ENCODE measurements at regions not wholly inside any gene's neighbourhood (a gene's known extent, or its start where the extent isn't known, plus 50 kb on each side); places are given as distances from the start of the nearest gene placed in this dataset.

DNA sequence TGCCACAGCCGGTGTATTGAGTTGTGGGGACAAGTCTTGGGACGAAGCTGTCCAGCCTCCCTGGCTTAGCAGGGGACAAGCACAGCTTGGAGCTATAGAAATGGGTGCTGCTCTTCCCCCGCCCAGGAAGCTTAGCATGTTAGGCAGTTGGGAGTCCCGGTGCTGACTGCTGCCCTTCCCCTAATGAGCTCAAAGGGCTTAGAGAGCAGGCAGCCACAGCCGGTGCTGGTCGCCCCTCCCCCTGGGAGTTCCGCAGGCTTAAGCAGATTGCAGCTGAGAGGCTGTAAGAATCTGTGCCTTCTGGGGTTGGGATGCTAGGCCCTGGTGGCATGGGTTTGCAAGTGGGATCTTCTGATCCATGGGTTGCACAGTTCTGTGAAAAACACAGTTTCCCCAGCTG, 237.3 kb downstream of the DCDC2C start:
- Mint-ChIP-seq H3K27ac (no peak overlapping the region), H3K4me1 (ENCODE audit: low read depth) (no peaks in the 10 kb centered on the region), H3K4me3 (no peak overlapping the region), H3K36me3 (ENCODE audit: low read depth) (no peaks in the 10 kb centered on the region), H3K27me3 (peaks cover 8% of the 10 kb centered on the region), H3K9me3 (peaks cover 6% of the 10 kb centered on the region)
- DNase-seq (no peak), ATAC-seq (ENCODE audit: poor library complexity) (no peak)
- ChIA-PET POLR2A (no interaction called here), CTCF (no interaction called here)
- no peaks in the 10 kb centered on the region for H3K27me3 ChIP-seq (ENCODE audit: control insufficient read depth in 1 of 2, insufficient read depth in 2 of 2, low read length in 2 of 2)
- H3K36me3 ChIP-seq (ENCODE audit: insufficient read depth, low read length), result no peaks in the 10 kb centered on the region
- no peak overlapping the region for H3K27ac ChIP-seq (ENCODE audit: low read depth in 1 of 2, low read length in 2 of 2)
- intact Hi-C loops (cut with DNase I, micrococcal nuclease), result no loop called here
- H3K4me3 ChIP-seq (ENCODE audit: low read length), result no peak overlapping the region
- H3K4me1 ChIP-seq (ENCODE audit: insufficient read depth, low read length), result no peaks in the 10 kb centered on the region
- peaks cover 0 to 20% of the 10 kb centered on the region in 2 experiments for H3K9me3 ChIP-seq (ENCODE audit: control insufficient read depth in 1 of 2, insufficient read depth in 1 of 2, low read length in 2 of 2)
- TF ChIP-seq, protein P1, sequence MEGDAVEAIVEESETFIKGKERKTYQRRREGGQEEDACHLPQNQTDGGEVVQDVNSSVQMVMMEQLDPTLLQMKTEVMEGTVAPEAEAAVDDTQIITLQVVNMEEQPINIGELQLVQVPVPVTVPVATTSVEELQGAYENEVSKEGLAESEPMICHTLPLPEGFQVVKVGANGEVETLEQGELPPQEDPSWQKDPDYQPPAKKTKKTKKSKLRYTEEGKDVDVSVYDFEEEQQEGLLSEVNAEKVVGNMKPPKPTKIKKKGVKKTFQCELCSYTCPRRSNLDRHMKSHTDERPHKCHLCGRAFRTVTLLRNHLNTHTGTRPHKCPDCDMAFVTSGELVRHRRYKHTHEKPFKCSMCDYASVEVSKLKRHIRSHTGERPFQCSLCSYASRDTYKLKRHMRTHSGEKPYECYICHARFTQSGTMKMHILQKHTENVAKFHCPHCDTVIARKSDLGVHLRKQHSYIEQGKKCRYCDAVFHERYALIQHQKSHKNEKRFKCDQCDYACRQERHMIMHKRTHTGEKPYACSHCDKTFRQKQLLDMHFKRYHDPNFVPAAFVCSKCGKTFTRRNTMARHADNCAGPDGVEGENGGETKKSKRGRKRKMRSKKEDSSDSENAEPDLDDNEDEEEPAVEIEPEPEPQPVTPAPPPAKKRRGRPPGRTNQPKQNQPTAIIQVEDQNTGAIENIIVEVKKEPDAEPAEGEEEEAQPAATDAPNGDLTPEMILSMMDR (IDR thresholded peaks at IDR 0.05), result no peak

DNA sequence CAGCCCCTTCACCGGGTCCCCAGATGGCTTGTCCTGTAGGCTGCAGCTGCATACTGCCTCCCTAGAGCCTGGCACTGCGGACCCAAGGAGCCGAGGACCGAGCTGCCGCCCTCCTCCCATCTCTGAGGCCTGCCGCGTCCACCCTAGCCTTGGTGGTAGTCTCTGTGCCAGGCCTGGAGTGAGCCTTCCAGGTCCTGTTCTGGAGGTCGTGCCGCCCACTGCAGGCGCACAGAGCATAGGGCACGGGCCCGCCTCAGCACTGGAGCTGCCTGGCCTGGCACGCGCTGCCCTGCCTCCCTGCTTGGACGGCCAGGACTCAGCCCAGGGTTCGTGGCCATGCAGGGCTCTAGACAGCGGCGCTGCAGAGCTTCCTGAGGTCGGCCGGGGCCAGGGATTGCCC, 239.5 kb downstream of the DCDC2C start:
- intact Hi-C loops (cut with DNase I, micrococcal nuclease), result no loop called here
- Mint-ChIP-seq H3K9me3 (peaks cover 6% of the 10 kb centered on the region), H3K27me3 (peaks cover 8% of the 10 kb centered on the region), H3K4me3 (no peak overlapping the region), H3K36me3 (ENCODE audit: low read depth) (no peaks in the 10 kb centered on the region), H3K4me1 (ENCODE audit: low read depth) (no peaks in the 10 kb centered on the region), H3K27ac (no peak overlapping the region)
- ChIA-PET CTCF (no interaction called here), POLR2A (no interaction called here)
- no peak overlapping the region for H3K4me3 ChIP-seq (ENCODE audit: low read length)
- H3K27ac ChIP-seq (ENCODE audit: low read depth in 1 of 2, low read length in 2 of 2), result no peak overlapping the region
- ATAC-seq (ENCODE audit: poor library complexity) (no peak), DNase-seq (no peak)
- H3K4me1 ChIP-seq (ENCODE audit: insufficient read depth, low read length), result no peaks in the 10 kb centered on the region
- H3K9me3 ChIP-seq (ENCODE audit: control insufficient read depth in 1 of 2, insufficient read depth in 1 of 2, low read length in 2 of 2), result peaks cover 0 to 24% of the 10 kb centered on the region in 2 experiments
- H3K27me3 ChIP-seq (ENCODE audit: control insufficient read depth in 1 of 2, insufficient read depth in 2 of 2, low read length in 2 of 2), result no peaks in the 10 kb centered on the region
- no peaks in the 10 kb centered on the region for H3K36me3 ChIP-seq (ENCODE audit: insufficient read depth, low read length)
- TF ChIP-seq, protein P1 (IDR thresholded peaks at IDR 0.05), result no peak

DNA sequence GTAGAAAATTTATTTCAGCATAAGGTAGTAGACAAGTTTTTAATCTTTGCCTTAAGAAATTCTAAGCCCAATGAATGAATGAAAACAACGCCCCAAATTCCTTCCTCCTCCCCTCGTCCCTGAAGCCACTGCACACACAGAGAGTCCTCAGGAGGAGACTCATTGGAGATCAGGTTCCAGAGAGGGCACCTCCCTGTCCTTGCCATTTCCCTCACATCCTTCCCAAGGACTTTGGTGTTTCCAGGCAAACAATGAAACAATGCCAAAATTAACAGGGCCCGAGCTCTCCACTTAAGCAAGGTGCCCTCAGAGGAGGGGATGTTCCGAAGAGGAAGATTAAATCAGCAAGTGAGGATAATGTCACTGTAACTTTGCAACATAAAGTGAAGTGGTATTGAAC, 240.7 kb downstream of the DCDC2C start:
- H3K27ac Mint-ChIP-seq, result no peak overlapping the region
- H3K4me3 Mint-ChIP-seq, result no peak overlapping the region
- ChIA-PET CTCF (no interaction called here), POLR2A (no interaction called here)
- no peaks in the 10 kb centered on the region for H3K4me1 Mint-ChIP-seq (ENCODE audit: low read depth)
- H3K27ac ChIP-seq (ENCODE audit: low read depth in 1 of 2, low read length in 2 of 2), result no peak overlapping the region
- TF ChIP-seq, protein P1 (IDR thresholded peaks at IDR 0.05), result no peak
- DNase-seq, result no peak
- H3K27me3 Mint-ChIP-seq, result peaks cover 8% of the 10 kb centered on the region
- no peaks in the 10 kb centered on the region for H3K36me3 ChIP-seq (ENCODE audit: insufficient read depth, low read length)
- H3K4me3 ChIP-seq (ENCODE audit: low read length), result no peak overlapping the region
- peaks cover 11% of the 10 kb centered on the region for H3K9me3 Mint-ChIP-seq
- H3K4me1 ChIP-seq (ENCODE audit: insufficient read depth, low read length), result no peaks in the 10 kb centered on the region
- no peak for ATAC-seq (ENCODE audit: poor library complexity)
- intact Hi-C loops (cut with DNase I, micrococcal nuclease), result no loop called here
- H3K27me3 ChIP-seq (ENCODE audit: control insufficient read depth in 1 of 2, insufficient read depth in 2 of 2, low read length in 2 of 2), result no peaks in the 10 kb centered on the region
- peaks cover 0 to 24% of the 10 kb centered on the region in 2 experiments for H3K9me3 ChIP-seq (ENCODE audit: control insufficient read depth in 1 of 2, insufficient read depth in 1 of 2, low read length in 2 of 2)
- H3K36me3 Mint-ChIP-seq (ENCODE audit: low read depth), result no peaks in the 10 kb centered on the region

All from CD4-positive, alpha-beta T cell (primary cell).